Retinal pigment epithelial cell (primary cell): ENCODE measurements at regions not wholly inside any gene's neighbourhood (a gene's known extent, or its start where the extent isn't known, plus 50 kb on each side); places are given as distances from the start of the nearest gene placed in this dataset.
A peak's percentile ranks its signal among the peaks of the same experiment; 100 is the strongest.
"Not testable (repeated sequence)": the region's sequence is repeated elsewhere in the genome, so short reads cannot be mapped to it uniquely, and the experiment has no call there.

Experiments
- DNase-seq: peaks from one replicate; pipeline ENCODE4 v3.0.0-alpha.2; 2010; ENCODE audit warnings: low read depth
- H3K4me3 ChIP-seq: 2 replicates; pipeline ENCODE4 v1.5.1; 2011; ENCODE audit warnings: mild to moderate bottlenecking, low read length, control low read depth, moderate library complexity
- CTCF ChIP-seq: conservative IDR thresholded peaks from 2 replicates; pipeline ENCODE4 v1.5.1; 2011; ENCODE audit warnings: low read depth, low read length, control low read depth, inconsistent platforms

GRCh38 chr5:18270635-18271338 is 636.5 kb downstream of the TAF11L14 start:
- no peak for TF ChIP-seq CTCF
- peak; percentile 13 for DNase-seq

DNA sequence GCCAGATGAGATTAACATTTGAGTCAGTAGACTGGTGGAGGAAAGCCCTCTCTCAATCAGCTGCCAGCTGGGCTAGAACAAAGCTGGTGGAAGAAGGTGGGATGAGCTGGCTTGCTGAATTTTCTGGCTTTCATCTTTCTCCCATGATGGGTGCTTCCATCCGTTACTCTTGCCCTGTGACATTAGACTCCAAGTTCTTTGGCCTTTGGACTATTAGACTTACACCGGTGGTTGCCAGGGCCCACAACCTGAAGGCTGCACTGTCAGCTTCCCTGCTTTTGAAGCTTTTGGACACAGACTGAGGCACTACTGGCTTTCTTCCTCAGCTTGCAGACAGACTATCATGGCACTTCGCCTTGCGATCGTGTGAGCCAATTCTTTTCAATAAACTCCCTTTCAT is 642.7 kb downstream of the TAF11L14 start:
- no peak for DNase-seq
- no peak overlapping the region for H3K4me3 ChIP-seq
- TF ChIP-seq CTCF = no peak

More at GRCh38 chr5:18270635-18271338, 636.5 kb downstream of the TAF11L14 start:
- no peak overlapping the region for H3K4me3 ChIP-seq

- H3K4me3 ChIP-seq = no peak overlapping the region
- peak; percentile 14 for DNase-seq
- TF ChIP-seq CTCF = peak; percentile 58
These were observed 647.8 kb downstream of the TAF11L14 start for GRCh38 chr5:18281947-18282581.

DNA sequence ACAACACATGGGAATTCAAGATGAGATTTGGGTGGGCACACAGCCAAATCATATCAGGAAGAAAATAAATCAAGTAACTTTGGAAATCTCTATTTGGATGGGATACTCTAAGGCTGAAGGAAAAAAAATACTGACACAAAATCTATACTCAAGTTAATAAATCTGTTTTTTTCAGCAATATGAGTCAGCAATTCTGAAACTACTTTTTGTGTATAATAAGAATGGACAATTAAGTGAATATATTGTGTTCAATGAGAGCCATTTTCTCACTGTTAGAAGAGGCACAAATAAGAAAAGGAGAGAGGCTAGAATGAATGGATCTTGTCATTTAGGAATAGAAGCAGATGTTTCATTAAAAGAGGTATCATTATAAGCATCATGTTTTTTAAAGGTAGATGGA is 651.0 kb downstream of the TAF11L14 start:
- no peak for DNase-seq
- TF ChIP-seq CTCF = no peak
- H3K4me3 ChIP-seq = no peak overlapping the region

DNA sequence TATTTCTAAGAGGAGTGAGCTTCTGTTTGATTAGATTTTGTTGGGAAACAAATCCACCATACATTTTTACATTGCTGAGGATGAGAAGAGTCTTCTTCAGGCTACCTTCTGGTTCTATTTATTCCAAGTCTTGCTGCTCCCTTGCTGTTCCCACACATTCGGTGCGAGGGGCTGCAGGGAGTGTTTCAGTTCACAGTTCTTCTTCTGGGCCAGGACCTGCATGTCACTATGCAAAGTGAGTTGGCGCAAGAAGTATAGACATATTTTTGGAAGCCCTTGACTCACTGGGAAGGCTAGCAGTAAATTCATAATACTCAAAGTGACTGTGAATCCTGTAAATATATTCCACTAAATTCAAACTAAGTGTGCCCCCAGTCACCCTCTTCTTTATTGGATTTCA is 657.9 kb downstream of the TAF11L14 start:
- no peak overlapping the region for H3K4me3 ChIP-seq
- no peak for DNase-seq
- TF ChIP-seq CTCF = no peak

- not testable (repeated sequence) for H3K4me3 ChIP-seq, DNase-seq
These were observed 661.4 kb downstream of the TAF11L14 start for GRCh38 chr5:18295696-18296095.

DNA sequence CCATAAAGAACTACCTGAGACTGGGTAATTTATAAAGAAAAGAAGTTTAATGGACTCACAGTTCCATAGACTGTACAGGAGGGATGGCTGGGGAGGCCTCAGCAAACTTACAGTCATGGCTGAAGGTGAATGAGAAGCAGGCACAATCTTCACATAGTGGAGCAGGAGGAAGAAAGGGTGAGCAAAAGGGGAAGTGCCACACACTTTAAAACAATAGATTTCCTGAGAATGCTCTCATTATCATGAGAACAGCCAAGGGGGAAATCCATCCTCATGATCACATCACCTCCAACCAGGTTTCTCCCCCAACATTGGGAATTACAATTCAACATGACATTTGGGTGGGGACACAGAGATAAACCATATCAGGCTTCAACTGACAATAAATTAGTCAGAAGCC is 664.9 kb downstream of the TAF11L14 start:
- no peak for DNase-seq
- no peak for TF ChIP-seq CTCF
- H3K4me3 ChIP-seq = no peak overlapping the region
